ENCODE measurements at regions not wholly inside any gene's neighbourhood (a gene's known extent, or its start where the extent isn't known, plus 50 kb on each side); places are given as distances from the start of the nearest gene placed in this dataset.
A peak's percentile ranks its signal among the peaks of the same experiment; 100 is the strongest.
"Not testable (repeated sequence)": the region's sequence is repeated elsewhere in the genome, so short reads cannot be mapped to it uniquely, and the experiment has no call there.

DNA sequence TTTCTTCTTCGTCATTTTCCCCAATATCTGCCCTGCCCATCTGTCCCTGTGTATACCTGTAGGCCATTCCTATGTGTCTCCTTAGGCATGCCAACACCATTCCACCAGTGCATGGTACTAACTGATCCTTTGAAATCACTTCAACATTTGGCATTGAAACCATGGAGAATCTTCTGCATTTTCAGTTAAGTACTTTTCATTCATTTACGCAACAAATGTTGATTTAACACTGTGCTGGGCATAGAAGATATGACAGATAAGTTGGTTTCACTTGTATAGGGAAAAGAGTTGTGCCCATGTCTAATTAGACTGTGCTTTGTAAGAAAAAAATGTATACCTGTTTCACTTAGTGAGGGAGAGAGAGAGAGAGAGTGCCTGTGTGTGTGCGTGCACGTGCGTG, 77.9 kb upstream of the FLT1 start:
- no peak for DNase-seq

DNA sequence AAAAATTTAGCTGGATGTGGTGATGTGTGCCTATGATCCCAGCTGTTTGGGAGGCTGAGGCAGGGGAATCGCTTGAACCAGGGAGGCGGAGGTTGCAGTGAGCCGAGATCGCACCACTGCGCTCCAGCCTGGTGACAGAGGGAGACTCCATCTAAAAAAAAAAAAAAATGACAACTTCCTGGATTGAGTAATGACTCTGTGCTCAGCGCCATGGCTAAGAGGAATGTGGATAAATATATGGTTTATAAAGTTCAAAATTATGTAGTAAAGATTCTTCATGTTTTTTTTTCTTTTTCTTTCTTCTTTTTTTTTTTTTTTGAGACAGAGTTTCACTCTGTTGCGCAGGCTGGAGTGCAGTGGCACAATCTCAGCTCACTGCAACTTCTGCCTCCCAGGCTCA, 75.4 kb upstream of the FLT1 start:
- not testable (repeated sequence) for DNase-seq

DNA sequence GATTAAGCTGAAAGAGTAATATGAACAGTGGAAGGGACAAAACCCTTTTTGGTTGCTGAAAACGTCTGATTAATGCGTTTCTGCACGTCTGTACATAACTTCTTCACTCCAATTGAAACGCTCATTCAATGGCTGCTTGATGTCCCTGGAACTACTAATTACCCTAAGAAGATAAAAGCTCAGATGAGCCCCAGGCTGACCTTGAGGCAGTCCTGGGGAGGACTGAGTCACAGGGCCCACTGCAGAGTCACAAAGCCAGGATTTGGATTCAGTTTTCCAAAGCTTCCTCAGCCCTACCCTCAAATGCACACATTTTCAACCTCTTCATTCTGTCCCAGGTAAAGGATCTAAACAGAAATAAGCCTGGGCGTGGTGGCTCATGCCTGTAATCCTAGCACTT, 75.0 kb upstream of the FLT1 start:
- DNase-seq = no peak

DNA sequence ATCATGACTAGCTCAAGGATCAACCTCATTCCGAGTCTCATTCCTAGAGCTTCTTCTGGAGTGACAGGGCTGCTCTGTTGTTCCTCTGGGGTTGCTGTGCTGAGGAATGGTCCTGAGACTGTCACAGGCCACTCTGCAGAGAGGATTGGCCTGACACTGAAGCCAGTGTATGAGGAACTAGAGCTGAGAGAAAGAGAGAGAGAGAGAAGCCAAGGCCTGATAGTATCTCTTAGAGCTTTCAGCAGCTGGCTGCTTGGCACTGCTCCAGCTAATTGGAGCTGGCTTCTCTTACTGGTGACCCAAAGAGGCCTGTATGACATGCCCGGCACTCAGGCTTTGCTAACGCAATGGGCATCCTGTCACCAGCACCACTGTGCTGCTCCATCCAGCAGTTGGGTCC, 73.4 kb upstream of the FLT1 start:
- peak; percentile 46 to 53 for DNase-seq

DNA sequence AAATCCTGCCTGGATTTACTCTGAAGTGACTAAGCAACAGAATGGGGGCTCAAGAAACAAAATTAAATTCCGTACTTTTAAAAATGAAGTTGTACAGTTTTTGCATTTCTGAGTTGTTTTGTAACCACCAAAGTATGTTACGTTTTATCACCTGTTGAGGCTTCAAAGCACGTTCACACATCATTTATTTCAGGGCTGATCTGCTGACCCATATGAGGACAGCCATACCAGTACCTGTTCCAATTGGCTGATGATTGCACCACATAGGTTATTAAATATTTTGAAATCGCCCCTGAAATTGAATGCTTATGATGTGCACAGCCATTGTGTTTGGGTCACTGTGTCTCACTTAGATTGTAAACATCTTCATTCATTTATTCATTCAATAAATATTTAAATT, 72.0 kb upstream of the FLT1 start:
- no peak for DNase-seq

DNA sequence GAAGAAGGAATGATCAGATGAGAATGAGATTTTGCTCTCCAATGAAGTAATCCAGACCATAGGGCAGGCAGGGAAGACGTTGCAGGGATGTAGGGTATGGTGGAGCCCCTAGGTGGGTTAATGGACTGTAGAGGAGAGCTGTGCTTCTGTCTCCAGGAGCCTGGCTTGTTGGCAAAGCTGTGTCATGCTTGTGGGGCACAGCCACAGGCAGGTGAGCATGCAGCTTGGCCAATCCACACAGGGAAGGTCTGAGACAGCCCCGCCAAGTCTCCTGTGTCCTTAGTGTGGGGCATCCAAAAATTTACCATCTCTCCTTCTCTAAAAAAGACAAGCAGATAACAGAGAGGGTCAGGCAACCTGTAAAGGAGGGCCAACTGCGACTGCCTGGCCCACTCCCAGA, 71.4 kb upstream of the FLT1 start:
- no peak for DNase-seq

DNA sequence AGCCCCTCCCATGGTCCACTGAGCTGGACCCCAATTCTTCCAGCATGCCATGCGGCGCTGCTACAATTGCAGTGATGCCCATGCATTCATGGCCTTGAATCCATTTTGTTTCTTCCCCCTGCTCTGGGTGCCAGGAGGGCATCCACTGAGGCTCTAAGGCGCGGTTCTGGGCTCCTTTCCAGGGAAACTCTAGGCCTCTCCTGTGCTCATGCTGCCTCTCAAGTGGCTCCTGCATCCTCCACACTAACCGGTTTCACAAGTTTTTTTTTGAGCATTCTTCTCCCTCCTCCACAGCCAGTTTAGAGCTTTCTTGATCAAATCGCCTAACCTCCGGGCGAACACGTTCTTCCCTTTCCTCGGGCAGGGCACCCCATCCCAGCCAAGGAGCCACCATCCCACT, 69.1 kb upstream of the FLT1 start:
- DNase-seq = no peak

DNA sequence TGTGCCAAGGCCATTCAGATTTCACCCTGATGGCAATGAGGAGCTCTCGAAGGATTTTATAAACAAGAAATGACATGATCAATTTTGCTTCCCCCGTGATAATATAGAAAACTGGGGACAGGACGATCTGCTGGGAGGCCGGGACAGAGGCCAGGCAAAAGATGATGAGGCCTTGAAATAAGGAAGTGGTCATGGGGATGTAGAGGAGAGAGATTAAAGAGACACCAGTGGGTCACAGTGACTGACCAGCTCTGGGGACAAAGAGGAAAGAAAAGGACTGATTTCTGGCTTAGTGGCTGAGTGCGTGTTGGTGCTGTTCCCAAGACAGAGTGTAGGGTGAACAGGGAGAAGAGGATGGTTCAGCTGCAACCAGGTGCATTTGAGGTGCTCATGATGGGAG, 68.7 kb upstream of the FLT1 start:
- DNase-seq = no peak

DNA sequence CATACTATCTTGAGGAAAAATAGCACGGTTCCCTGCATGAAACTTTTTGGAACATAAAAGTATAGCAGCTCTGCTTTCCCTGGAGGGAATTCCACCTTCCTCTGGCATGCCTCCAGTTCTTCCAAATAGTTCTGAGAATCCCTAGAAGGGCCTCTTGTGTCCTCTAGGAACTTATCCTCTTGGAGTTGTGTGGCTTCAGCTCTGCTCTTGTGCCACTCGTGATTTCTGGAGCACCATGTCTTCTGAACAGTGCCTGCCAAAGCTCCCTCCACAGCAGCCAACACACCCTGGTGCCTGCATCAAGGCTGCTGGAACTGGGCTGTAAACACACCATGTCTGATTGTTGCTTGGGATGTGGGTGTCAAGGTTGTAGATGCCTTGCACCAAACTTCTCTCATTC, 65.7 kb upstream of the FLT1 start:
- no peak for DNase-seq

DNA sequence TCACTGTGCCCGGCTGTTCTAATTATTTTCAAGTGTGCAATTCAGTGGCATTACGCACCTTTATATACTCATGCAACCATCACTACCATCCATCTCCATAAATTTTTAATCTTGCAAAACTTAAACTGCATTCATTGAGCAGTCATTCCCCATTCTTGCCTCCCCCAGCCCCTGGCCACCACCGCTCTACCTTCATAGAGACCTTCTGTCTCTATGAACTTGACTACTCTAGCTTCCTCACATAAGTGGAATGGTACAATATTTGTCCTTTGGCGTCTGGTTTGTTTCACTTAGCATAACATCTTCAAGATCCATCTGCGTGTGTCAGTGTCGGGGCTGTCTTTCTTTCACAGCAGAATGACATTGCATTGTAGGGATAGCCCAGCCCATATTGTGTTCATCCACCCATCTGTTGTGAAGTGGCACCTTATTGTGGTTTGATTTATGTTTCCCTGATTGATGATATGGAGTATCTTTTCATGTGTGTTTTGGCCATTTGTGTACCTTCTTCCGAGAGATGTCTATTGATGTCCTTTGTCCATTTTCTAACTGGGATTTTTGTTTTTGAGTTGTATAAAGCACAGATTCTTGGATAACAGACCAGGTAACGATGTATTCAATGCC, 64.8 kb upstream of the FLT1 start:
- no peak for DNase-seq

DNA sequence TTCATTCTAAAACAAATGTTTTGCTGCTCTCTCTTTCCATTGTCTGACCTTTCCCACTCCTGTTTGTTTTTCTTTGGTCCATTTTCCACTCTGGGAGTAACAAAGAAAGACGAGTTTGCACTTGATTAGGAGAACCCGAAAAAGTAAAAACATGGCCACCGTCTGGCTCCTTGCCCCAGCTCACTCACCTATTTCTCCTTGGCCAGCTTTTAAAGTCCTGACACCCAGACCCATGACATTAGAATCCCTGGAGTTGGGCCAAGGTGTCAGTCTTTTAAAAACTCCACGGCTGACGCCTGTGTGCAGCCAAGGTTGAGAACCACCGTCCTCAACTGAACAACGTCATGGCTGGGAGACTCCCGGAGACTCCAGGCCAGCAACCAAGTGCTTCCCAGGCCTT, 63.6 kb upstream of the FLT1 start:
- no peak for DNase-seq

DNA sequence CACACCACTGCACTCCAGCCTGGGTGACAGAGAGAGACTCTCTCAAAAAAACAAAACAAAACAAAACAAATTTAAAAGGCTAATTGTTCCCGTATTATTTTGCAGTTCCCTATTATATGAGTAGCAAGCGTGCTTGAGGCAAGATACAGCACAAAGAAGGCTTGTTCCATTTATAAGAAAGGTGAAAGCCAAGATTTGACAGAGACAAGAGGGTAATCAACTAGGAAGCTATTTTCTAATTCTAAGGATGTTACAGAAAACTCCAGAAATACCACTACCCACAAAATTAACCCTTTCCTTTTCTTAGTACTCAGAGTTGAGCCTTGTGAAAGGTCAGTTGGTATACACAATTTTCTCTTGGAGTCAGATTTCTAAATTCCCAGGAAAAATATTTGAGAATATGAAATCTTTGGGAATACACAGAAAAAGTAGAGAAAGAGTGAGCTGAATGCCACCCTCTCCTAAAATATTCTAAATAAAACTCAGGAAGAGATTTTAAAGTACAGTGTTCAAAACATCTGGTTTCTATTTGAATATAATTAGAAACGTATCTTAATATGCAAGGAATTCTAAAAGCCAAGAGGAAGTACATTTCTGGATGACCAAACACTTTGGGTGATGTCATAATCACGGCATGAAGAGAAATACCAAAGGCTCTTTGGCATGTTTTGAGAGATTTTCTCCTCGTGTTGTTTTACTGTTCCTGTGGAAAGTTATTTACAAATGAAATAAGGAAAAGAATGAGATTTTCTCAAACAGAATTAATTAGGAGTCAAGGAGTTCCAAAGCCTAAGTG, 63.0 kb upstream of the FLT1 start:
- DNase-seq = no peak

DNA sequence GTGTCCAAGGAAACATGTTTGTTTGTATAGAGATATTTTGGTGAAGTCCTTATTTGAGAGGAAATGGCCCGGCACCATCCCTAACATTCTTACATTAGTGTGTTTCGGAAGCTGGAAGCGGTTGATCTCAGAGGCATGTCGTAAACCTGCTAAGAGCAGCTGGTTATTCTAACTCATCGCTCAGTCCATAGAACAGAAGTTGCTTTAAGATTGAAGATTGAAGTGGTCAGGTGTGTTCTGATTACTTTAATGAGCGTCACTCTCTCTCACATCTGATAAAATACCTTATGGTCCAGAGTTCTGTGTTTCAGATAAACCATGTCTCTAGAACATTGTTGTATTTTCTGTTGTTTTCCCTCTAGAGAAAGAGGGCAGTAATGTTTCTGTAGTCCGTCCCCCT, 60.2 kb upstream of the FLT1 start:
- DNase-seq = no peak

DNA sequence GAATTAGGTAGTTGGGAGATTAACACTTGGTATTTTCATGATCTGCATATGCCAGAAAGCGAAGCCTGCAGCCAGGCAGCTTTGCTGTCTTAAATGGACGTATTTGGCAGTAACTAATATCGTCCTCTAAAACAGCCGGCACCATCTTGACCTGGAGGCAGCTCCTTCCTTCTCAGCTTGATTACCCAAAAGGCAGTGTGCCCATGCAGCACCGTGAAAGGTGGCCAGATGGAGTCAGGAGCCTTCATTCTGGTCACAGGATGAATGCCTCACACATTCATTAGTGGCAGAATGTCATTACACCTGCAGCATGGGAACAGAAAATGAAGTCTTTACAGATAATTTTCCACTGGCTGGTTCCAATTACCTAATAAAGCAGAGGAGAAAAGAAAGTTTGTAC, 59.0 kb upstream of the FLT1 start:
- no peak for DNase-seq

DNA sequence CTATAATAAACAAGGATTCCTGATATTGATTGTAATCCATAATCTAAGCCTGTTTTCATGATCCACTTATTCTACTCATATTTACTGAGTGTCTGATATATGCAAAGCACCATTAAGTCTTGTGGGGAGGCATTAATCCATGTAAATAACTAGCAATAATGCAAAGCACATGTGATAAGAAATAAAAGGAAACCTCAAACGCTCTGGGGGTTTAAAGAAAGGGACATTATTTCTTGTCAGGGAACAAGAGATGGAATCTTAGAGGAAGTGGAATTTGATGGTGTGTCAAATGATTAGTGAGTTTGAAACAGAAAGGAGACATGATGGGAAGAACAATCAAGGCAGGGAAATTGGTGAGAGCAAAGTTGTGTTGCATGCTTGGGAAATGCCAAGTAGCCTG, 57.4 kb upstream of the FLT1 start:
- DNase-seq = no peak

DNA sequence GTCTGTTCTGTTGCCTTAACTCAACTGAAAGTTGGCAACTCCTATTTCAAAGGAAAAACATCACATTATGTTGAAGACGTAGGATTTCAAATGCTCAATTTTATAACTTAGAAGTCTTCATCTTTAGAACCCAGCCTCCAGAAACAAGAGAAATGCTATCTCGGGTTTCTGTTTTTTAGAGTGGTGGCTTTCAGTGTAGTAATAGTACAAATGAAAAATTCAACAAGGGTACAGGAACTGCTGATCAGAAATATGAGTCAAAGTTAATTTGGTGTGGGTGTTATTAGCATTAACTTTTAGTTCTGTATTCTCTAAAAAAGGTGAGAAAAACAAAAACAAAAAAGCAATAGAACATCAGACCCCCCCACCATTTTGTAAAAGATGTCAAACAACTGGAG, 56.6 kb upstream of the FLT1 start:
- no peak for DNase-seq

DNA sequence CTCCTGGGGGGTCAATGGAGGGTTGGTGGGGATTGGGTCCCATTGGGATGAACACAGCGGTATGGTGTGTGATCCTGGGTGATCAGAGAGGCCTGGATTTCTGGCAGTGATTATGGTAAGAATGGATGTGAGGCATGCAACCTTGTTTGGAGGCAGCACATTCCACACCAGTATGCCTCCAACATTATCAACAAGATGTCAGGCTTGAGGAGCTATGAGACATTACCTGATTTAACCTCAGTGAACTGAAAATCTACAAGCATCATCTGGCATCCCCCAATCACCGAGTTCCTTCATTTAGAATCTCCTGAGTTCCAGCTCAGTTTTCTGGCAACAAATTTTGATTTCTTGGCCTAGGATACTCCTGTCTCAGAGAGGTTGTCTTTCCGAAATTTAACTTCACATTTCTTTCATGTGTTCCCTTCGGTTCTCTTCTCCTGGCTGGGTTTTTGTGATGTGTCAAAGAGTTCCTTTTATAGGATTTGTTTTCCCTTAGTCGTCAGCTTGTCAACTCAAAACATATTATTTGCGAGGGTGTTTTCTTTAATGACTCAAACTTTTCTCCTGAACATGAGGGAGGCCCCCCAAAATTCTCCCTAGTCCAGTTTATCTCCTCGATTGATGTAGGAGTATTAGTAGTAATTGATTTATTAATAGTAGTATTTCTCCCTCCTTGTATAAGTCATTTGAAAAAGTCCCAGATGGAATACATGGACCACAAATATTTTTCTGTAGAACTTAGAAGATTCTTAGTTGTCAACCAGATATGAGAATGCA, 56.0 kb upstream of the FLT1 start:
- DNase-seq = no peak

DNA sequence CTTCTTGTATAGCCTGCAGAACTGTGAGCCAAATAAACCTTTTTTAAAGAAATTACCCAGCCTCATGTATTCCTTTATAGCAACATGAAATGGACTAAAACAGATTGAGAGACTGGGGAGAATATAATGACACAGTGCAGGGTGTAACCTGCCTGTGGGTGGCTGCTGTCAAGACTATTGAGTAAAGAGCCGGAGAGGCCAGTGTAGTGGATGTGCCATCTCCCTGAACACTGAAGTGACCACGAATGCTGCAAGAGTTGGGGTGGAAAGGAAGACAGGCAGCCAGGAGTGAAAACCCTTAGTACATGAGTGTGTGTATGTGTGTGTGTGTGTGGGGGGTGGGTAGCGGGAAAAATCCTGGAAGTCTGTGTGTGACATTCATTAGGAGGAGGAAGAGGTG, 55.2 kb upstream of the FLT1 start:
- DNase-seq = no peak

DNA sequence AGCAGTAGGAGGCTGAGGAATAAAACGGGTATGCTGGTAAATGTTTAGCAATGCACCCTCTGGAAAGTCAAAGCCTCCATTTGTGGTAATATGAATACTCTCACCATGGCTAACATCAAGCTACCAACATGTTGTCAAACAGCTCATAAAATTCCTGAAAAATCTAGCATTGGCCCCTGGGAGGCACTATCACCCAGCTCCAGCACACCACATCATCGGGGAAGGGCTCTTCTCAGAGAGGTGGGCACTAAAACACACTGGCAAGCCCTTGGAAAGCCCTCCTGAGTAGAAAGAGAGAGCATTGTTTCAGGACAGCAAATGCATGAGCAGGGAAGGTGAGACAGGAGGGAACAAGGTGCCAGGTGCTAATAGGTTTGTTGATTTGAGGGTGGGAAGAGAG, 53.9 kb upstream of the FLT1 start:
- DNase-seq = no peak

DNA sequence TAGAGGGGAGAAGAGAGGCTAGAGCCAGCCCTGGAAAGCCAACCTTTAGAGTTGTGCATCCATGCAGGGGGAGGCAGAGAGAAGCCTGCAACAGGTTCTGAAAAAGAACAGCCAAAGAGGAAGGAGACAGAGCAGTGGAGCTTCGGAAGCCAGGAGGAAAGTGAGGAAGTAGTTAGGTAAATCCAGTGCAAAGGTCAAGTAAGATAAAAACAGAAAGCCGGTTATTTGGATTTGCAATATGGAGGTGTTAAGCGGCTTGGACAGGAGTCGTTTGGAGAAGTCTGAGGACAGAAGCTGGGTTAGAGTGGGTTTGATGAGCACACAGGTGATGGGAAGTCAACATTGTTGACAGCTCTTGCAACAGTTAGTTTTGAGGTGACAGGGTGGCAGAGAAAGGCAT, 53.5 kb upstream of the FLT1 start:
- no peak for DNase-seq

DNA sequence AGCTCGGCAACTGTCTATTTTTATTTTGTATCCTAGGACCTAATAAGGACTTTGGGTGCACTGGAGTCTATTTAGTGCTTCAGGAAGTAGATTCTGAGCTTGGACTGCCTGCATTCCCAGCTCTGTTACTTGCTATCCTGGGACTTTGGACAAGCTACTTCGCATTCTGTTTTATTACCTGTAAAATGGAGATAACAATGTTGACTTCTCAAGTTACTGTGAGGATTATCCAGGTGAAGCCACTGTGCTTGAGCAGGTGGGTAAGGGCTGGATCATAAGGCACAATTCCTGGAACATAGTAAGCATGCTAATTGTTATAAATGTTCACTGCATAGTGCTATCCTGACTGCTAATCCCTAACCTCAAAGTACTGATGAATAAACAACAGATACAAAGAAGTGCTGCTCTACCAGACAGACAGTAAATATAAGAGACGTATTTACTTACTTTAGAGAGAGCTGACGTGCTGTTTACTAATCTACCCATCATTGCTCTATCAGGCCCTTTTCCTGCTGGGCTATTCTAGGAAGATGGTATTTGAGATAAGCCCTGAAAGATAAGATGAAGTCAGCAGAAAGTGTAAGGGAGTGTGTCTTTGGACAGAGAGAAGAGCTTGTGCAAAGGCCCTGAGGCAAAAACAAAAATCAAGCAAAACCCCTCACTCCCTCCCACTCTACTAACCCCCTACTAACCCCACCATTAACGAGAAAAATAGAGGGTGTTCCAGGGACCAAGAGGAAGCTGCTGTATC, 50.8 kb upstream of the FLT1 start:
- no peak for DNase-seq

Data from AML-193 (cell line).